Keratinocyte (primary cell): ENCODE measurements at regions not wholly inside any gene's neighbourhood (a gene's known extent, or its start where the extent isn't known, plus 50 kb on each side); places are given as distances from the start of the nearest gene placed in this dataset.

Experiments
- EZH2 ChIP-seq: IDR thresholded peaks from one replicate; pipeline ENCODE4 v1.6.1; 2012; ENCODE audit warnings: inconsistent platforms, mild to moderate bottlenecking, low read length, moderate library complexity
- TF ChIP-seq, protein P1 (sequence below), 3 experiments: IDR thresholded peaks in 1 of 3; conservative IDR thresholded peaks in 1 of 3; optimal IDR thresholded peaks in 1 of 3; 2 replicates in 2 of 3; 3 replicates in 1 of 3; pipeline versions ENCODE3 to v1.5.1; 2011; ENCODE audit warnings: low read length in 3 of 3, mild to moderate bottlenecking in 3 of 3, moderate library complexity in 2 of 3, control low read depth in 1 of 3, inconsistent platforms in 1 of 3; ENCODE audit not compliant: insufficient read depth in 2 of 3; ENCODE audit errors: extremely low read depth in 1 of 3

DNA sequence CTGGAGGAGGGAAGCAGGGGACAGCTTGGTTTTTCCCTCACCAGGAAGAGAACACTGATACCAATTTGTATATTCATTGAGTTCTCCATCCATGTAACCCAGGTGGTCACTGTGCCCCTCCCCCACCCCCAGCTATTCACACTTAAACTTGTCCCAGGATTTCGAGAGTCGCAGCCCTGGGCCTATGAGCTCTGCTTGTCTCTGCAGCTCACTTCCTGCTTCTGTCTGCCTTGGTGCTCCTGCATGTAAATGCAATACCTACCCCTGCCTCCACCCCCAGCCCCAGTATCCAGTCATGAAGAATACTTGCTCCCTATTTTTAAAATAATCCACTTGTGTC lies 452.2 kb downstream of the BCL11B start:
- TF ChIP-seq, protein P1, sequence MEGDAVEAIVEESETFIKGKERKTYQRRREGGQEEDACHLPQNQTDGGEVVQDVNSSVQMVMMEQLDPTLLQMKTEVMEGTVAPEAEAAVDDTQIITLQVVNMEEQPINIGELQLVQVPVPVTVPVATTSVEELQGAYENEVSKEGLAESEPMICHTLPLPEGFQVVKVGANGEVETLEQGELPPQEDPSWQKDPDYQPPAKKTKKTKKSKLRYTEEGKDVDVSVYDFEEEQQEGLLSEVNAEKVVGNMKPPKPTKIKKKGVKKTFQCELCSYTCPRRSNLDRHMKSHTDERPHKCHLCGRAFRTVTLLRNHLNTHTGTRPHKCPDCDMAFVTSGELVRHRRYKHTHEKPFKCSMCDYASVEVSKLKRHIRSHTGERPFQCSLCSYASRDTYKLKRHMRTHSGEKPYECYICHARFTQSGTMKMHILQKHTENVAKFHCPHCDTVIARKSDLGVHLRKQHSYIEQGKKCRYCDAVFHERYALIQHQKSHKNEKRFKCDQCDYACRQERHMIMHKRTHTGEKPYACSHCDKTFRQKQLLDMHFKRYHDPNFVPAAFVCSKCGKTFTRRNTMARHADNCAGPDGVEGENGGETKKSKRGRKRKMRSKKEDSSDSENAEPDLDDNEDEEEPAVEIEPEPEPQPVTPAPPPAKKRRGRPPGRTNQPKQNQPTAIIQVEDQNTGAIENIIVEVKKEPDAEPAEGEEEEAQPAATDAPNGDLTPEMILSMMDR (optimal IDR thresholded peaks at IDR 0.05 in 1 of 3, IDR thresholded peaks at IDR 0.05 in 1 of 3, conservative IDR thresholded peaks at IDR 0.05 in 1 of 3; ENCODE audit: extremely low read depth in 1 of 3, insufficient read depth in 2 of 3, low read length in 3 of 3): no peak
- no peak for TF ChIP-seq EZH2
